ENCODE measurements at regions not wholly inside any gene's neighbourhood (a gene's known extent, or its start where the extent isn't known, plus 50 kb on each side); places are given as distances from the start of the nearest gene placed in this dataset.

- TF ChIP-seq POLR2A (IDR thresholded peaks at IDR 0.05) (no peak), CTCF (IDR thresholded peaks at IDR 0.05) (no peak)
- WGBS, 2 donors: 77 to 86% methylated on average over 4 of the region's 4 CpGs
- intact Hi-C loops (cut with DNase I; ENCODE audit: low total_unique reads): no loop called here
- no peak overlapping the region for H3K4me3 ChIP-seq (ENCODE audit: low read depth, poor library complexity, severe bottlenecking)
- no peak for DNase-seq (ENCODE audit: low spot score in 2 of 2)
These were observed 981.2 kb downstream of the SQOR start for GRCh38 chr15:46616033-46616432.

DNA sequence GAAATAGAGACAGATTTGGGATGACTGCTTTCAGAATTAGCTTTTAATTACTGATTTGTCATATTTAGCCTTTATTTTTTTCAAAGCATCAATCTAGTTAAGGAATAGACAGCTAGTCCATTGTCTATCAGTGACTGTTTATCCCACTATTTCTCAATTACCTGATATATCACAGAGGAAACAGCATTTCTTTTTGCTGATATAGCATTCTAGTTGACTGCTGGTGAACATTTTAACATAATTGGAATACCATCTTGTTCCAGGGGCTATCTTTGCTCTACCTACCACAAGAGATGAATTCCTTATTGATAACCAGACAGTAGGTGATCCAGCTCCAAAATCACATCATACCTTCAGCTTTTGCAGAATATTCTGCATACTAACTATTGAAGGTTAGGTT lies 982.7 kb downstream of the SQOR start:
- no peak for DNase-seq (ENCODE audit: low spot score in 2 of 2)
- TF ChIP-seq POLR2A (IDR thresholded peaks at IDR 0.05) (no peak), CTCF (IDR thresholded peaks at IDR 0.05) (no peak)

DNA sequence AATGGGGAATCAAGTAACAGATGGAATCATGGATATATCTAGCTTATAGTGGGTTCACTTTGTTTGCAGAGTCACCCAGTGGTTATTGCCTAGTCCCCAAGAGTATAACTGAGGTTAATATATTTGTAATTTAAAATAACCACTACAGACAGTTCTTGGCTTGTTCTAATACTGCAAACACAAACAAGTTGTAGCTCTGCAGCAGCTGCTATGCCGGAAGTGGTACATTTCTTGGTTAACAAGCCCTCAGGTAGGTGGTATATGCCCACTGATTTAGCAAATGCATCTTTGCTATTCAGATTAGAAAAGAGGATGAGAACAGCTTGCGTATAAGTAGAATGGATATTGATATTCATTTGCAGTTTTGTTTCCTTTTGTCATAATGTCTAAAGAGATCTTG lies 984.2 kb downstream of the SQOR start:
- intact Hi-C loops (cut with DNase I; ENCODE audit: low total_unique reads): no loop called here
- no peak for DNase-seq (ENCODE audit: low spot score in 2 of 2)
- WGBS, 2 donors: 38 to 41% methylated on average over 2 of the region's 2 CpGs
- TF ChIP-seq CTCF (IDR thresholded peaks at IDR 0.05): no peak
- TF ChIP-seq POLR2A (IDR thresholded peaks at IDR 0.05): no peak
- H3K4me3 ChIP-seq (ENCODE audit: low read depth, poor library complexity, severe bottlenecking): no peak overlapping the region

More for the DNA sequence above, 982.7 kb downstream of the SQOR start:
- intact Hi-C loops (cut with DNase I; ENCODE audit: low total_unique reads): no loop called here
- no peak overlapping the region for H3K4me3 ChIP-seq (ENCODE audit: low read depth, poor library complexity, severe bottlenecking)

DNA sequence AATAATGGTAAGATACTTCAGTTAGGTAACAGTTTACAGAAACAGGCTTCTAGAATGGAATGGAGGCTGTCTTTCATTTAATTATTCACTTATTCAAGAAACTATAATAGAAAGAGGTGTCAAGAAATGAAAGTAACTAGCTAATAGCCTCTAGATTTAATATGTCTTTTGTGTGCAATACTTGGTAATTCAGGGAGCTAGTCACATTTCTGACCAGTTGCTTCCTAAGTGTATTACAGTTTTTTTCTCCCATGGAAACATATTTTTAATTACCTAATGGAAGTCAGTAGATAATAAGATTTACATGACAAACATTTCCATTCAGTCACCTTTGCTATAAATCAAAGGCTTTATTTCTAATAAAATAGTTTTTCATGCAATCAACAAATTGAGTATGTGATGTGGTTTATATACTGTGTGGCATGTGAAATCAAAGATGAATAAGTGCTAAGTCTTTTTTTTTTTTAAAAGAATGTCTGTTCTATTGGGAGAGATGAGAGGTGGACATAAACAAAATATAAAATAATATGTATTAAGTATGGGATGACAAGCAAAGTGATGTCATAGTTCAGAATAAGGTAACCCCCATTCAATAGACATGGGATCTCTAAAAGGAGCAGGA lies 985.7 kb downstream of the SQOR start:
- H3K4me3 ChIP-seq (ENCODE audit: low read depth, poor library complexity, severe bottlenecking): no peak overlapping the region
- no peak for DNase-seq (ENCODE audit: low spot score in 2 of 2)
- TF ChIP-seq POLR2A (IDR thresholded peaks at IDR 0.05) (no peak), CTCF (IDR thresholded peaks at IDR 0.05) (no peak)
- intact Hi-C loops (cut with DNase I; ENCODE audit: low total_unique reads): no loop called here

GRCh38 chr15:46622851-46623250 lies 988.0 kb downstream of the SQOR start:
- DNase-seq (ENCODE audit: low spot score in 2 of 2): no peak
- intact Hi-C loops (cut with DNase I; ENCODE audit: low total_unique reads): no loop called here
- H3K4me3 ChIP-seq (ENCODE audit: low read depth, poor library complexity, severe bottlenecking): no peak overlapping the region
- no peak for TF ChIP-seq CTCF (IDR thresholded peaks at IDR 0.05)
- no peak for TF ChIP-seq POLR2A (IDR thresholded peaks at IDR 0.05)
- WGBS, 2 donors: 47 to 51% methylated on average over 2 of the region's 2 CpGs

GRCh38 chr15:46636206-46636605 lies 1001.4 kb downstream of the SQOR start:
- TF ChIP-seq POLR2A (IDR thresholded peaks at IDR 0.05) (no peak), CTCF (IDR thresholded peaks at IDR 0.05) (no peak)
- 14 to 38% methylated on average over 1 of the region's 1 CpG for WGBS, 2 donors
- DNase-seq (ENCODE audit: low spot score in 2 of 2): no peak
- intact Hi-C loops (cut with DNase I; ENCODE audit: low total_unique reads): no loop called here
- H3K4me3 ChIP-seq (ENCODE audit: low read depth, poor library complexity, severe bottlenecking): no peak overlapping the region

Data from lower leg skin (tissue), 4 donors.